HG03354 (cell line): ENCODE measurements at regions not wholly inside any gene's neighbourhood (a gene's known extent, or its start where the extent isn't known, plus 50 kb on each side); places are given as distances from the start of the nearest gene placed in this dataset.
"Not testable (repeated sequence)": the region's sequence is repeated elsewhere in the genome, so short reads cannot be mapped to it uniquely, and the experiment has no call there.

ENCODE experiments used
- ATAC-seq: cut with Tn5 transposase; IDR thresholded peaks from one replicate; pipeline ENCODE4 v1.9.1; 2021; ENCODE audit warnings: mild to moderate bottlenecking; ENCODE audit not compliant: unreplicated experiment, poor library complexity, severe bottlenecking

DNA sequence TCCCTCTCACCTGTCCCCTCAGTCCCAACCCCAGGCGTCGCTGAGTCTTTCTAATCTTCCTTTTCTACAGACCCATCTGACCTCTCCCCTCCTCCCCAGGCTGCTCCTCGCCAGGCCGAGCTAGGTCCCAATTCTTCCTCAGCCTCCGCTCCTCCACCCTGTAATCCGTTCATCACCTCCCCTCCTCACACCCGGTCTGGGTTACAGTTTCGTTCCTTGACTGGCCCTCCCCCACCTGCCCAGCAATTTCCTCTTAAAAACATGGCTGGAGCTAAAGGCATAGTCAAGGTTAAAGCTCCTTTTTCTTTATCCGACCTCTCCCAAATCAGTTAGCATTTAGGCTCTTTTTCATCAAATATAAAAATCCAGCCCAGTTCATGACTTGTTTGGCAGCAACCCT, 262.0 kb downstream of the SMARCA2 start:
- not testable (repeated sequence) for ATAC-seq

DNA sequence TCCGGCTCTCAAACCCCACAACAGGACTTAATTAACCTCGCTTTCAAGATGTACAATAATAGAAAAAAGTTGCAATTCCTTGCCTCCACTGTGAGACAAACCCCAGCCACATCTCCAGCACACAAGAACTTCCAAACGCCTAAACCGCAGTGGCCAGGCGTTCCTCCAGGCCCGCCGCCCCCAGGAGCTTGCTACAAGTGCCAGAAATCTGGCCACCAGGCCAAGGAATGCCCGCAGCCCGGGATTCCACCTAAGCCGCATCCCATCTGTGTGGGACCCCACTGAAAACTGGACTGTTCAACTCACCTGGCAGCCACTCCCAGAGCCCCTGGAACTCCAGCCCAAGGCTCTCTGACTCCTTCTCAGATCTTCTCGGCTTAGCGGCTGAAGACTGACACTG, 262.5 kb downstream of the SMARCA2 start:
- ATAC-seq, result not testable (repeated sequence)

DNA sequence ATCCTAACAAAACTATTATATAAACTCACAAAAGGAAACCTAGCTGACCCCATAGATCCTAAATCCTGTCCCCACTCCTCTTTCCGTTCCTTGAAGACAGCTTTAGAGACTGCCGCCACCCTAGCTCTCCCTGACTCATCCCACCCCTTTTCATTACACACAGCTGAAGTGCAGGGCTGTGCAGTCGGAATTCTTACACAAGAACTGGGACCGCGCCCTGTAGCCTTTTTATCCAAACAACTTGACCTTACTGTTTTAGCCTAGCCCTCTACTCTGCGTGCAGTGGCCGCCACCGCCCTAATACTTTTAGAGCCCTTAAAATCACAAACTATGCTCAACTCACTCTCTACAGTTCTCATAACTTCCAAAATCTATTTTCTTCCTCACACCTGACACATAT, 264.0 kb downstream of the SMARCA2 start:
- not testable (repeated sequence) for ATAC-seq

DNA sequence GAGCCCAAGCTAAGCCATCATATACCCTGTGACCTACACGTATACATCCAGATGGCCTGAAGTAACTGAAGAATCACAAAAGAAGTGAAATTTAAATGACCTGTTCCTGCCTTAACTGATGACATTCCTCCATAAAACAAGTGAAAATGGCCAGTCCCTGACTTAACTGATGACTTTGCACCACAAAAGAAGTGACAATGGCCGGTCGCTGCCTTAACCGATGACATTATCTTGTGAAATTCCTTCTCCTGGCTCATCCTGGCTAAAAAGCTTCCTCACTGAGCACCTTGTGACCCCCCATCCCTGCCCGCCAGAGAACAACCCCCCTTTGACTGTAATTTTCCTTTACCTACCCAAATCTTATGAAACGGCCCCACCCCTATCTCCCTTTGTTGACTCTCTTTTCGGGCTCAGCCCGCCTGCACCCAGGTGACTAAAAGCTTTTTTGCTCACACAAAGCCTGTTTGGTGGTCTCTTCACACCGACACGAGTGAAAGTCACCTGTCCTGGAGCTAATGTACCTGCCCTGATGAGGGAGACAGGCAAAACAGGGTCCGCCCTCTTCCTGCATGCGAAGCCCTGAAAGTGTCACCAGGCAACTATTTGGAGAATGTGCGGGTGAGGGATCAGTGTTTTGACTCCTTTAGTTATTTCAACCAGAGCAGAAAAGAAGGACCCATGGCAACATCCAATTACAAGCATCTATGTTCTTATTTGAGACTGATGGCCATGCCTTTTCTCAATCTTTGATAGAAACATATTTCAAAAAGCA, 266.1 kb downstream of the SMARCA2 start:
- ATAC-seq, result no peak

DNA sequence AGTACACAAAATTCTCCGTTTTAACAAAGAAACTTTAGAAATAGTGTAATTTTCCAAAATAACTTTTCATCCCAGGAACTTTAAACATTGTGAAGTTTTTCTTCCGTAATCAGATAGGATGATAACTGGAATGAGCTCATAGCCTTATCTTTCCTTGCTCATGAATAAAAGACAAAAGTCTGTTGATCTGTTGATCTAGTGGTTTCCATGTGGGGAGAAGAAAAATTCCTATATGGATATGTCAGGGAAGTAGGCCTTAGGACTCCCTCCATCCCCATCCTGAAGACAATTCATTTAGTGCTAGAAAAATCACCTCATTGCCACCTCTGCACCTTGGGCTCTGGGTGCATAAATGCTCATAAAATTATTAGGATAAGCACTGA, 266.6 kb downstream of the SMARCA2 start:
- no peak for ATAC-seq

DNA sequence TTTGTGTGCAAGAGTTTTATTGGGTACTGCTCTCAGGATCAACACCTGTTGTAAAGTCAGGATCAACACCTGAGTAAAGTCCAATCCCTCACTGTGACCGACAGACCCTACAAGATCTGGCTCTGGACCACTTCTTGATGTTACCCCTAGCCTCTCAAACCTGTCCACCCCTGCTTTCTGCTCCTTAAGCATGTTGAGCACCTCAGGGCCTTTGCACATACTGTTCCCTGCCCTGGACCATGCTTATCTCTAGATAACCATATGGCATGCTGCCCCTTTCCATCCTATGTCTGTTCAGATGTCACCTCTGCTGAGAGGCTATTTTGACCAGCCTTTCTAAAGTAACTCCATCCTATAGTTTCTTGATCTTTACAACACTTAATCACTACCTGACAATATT, 269.6 kb downstream of the SMARCA2 start:
- no peak for ATAC-seq

DNA sequence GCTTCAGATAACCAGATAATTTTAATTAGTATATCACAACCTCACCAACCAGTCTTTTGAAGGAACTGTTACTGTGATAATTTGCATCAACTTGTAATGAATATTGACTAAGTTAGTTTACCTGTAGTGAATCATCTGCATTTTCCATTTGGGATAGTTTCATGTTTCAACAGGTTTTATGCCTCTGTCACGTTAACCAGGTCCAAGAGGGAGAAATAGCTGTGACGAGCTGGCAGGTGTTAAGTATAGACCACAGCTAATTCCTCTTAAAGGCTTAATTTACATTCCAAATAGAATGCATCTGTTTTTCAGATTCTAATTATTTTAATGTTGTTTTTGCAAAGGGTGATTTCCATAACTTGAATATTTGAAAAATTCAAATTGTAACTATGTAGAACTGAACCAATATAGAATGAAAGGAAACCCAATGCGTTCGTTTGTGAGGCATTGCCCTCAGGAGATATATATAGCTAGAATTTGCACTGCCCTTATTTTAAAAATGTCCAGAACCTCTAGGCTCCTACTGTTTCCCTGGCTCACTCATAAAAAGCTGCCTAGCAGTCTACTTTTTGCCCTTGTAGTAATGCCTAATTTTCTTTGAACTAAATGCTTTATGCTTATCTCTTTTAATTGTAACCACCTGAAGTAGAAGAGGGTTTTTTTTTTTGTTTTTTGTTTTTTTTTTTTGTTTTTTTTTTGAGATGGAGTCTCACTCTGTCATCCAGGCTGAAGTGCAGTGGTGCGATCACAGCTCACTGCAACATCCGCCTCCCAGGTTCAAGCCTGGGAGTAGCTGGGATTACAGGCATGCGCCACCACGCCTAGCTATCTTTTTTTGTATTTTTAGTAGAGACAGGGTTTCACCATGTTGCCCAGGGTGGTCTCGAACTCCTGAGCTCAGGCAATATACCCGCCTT, 270.5 kb downstream of the SMARCA2 start:
- ATAC-seq, result no peak

DNA sequence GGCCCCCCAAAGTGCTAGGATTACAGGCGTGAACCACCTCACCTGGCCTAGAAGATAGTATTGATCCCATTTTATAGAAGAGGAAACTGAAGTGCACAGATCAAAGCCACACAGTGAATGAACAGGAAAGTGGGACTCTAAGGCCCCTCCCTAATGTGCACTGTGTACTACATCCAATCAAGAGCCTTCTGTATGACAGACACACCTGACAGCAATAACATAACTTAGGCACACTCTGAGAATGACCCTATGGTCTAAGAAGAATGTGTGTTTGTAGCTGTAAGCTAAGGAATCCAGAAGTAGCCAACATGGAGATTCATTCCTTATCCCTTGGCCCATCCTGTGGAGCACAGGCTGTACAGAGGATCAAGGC, 271.2 kb downstream of the SMARCA2 start:
- ATAC-seq, result no peak

DNA sequence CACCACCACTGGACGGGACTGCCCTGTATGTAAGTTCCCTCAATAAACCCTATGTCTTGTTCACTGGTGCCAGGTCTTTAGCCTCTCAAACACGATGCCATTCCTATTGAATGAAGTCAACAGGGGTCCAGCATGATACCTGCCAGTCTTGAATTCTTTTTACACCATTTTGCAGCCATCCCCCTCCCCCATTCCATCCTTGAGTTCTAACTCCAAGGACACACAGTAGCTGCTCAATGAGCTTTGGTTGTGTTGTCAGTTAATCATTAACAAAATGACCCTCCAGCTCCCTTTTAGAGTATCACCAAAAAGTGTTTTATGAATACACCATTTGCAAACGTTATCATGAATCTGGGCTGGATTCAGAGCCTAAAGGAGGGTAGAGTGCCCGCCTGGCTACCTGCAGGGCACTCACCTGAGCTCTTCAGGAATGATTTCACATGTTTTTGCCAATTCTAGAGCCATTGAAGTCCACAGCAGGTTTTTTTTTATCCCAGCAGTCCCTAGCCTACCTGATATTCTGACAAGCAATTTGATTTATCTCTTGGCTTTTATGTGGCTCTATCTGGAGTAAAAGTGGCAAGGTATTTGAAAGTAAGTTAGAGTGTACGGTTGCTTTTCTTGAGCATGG, 271.8 kb downstream of the SMARCA2 start:
- ATAC-seq, result no peak

DNA sequence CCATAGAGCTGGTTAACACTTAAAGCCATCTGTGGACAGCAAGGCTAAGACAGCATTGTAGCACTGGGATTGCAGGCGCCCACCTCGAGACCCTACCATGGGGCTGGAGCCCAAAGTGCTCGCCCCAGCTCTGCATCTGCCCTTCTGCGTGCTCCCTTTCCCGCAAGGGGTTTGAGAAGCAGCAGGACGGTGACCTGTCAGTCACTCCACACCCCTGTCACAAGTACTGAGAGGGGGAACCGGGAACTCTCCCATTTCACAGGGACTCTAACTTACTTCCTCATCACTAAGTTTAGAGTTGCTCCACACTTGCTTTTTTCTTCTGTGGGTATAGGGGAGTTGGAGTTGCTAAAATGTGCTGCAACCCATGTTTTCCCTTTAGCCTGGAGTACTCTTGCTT, 273.2 kb downstream of the SMARCA2 start:
- ATAC-seq, result no peak

DNA sequence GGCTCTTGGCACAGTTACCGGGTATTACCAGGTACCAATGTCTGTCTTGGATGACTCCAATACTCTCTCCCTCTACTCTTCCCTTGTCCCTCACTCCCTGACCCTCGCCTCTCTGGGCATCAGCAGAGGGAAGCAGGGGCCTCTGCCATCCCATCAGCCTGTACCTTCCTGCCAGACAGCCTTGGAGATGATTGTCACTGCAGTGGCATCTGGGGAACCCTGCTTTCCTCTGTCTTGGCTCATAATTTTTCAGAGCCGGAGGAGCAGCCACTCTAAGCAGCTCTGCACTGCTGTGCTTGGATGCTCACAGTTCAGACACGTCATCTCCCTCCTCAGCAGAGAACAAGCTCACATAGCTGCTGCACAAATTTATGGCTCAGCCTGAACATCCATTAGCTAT, 274.1 kb downstream of the SMARCA2 start:
- no peak for ATAC-seq

DNA sequence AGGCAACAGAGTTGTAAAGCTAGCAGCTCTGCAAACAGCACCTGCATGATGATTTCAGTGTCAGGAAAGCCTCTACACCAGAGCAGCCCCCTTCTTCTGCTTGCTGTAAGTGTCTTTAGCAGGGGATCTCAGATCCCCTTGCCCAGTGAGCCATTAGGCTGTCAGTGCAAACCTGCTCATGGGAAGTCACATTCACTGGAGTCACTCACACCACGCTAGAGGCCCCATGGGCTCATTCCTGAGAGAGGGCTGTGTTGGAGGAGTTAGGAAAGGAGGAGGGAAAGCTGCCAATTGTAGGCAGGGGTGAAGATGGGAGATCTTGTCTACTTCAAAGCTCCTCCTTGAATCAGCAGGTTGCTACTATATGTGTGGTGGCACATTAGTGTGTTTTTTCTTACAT, 275.2 kb downstream of the SMARCA2 start:
- no peak for ATAC-seq

DNA sequence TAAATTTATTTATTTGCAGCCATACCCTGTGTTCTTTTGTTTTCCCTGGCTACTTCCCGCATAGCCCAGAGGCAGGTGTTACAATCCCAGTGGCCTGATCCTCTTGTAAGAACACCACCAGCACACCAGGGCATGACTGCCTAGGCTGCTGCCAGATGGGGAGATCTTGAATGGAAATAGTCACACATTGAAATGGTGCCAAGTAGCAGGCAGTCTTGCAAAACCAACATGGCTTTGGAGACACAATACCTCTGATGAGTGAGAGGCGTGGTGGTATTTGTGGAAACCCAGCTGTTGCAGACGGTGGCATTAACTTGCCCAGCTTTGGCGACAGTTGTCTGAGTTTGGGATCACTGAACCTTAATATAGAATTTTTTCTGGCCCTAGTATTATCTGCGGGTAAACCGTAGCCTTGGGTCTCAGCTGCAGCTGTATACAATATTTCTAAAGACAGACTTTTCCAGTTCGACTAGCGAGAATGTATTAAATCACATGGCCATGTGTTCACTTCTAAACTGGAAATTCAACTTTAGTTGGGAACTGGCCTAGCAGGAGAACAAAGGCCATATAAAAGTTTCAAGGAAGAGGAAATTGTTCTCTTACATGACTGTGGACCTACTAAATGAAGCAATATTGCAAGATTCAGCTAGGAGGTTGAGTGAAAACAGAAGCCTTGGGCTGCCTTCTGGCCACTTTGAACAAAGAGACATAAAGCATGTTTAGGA, 277.0 kb downstream of the SMARCA2 start:
- no peak for ATAC-seq

DNA sequence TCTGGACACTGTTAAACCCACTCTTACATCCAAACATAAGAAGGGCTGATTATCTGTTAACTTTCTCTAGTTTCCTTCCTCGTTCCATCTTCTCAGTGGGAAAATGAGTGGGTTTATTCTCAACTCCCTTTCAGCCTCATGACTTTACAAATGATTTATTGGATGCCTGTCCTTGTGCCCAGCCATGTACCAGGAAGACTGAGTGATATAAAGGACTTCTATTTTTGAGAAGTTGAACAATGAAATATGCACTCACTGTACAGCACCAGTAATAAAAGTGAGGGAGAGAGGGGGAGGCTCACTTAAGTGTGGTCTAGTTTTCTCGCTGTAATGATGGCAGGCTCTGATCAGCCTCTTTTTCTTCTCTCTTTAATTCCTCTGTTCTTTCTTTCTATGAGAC, 277.6 kb downstream of the SMARCA2 start:
- no peak for ATAC-seq

DNA sequence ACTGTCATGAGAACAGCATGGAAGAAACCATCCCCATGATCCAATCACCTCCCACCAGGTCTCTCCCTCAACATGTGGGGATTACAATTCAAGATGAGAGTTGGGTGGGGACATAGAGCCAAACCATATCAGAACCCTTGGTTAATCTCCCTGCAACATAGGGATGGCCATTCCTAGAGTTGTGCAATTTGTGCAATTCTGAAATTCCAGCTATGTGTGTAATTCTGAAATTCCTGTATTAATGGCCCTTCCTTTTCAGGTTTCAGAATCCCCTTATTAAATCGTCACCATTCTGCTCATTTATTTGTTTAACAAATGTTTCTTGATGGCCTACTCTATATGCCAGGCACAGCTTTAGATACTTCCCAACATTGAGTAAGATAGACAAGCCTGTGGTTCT, 282.6 kb downstream of the SMARCA2 start:
- ATAC-seq, result no peak

DNA sequence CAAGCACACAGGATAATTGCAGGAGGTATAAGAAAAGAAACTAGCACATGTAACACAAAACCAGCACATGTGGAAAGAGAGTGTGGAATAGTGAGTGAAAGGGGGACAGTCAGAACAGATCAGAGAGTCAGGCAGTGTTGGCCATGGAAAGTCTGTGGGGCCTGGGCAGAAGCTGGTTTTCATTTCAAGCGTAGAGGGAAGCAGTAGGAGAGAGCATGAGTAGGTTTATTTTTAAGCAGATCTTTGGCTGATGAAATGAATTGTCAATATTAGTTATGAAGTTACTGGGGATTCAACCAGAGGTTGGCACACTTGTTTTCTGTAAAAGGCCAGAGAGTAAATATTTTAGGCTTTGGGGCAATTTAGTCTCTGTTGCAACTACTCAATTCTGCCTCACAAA, 283.1 kb downstream of the SMARCA2 start:
- no peak for ATAC-seq

DNA sequence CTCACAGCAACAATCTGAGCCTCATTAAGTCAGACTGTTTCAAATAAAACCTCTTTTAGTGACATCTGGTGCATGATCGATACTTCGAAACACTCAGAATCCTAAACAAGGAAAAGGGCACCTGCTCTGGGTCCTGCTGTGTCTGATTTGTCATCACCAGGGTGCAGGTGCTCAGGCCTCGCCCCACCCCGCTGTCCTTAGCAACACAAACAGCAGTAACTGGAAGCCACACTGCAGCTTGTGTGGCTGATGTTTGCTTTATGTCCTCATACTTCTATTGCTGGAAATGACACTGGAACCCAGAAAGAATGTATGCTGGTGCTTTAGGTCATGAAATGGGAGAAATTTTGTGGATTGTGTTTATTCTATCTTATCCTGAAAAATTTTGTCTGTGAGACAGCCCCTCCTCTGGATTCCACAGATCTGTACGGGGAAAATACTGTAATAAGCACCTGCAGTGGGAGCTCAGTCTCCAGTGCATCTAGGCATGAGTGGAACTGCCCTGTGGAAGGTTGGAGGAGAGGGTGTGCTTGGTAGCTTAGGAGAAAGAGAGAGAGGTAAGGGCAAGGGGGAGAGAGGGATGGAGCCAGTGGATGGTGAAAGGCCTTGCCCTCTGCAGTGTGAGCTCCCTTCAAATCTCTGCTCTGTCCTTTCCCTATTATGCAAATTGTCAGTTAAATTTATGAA, 284.2 kb downstream of the SMARCA2 start:
- no peak for ATAC-seq

DNA sequence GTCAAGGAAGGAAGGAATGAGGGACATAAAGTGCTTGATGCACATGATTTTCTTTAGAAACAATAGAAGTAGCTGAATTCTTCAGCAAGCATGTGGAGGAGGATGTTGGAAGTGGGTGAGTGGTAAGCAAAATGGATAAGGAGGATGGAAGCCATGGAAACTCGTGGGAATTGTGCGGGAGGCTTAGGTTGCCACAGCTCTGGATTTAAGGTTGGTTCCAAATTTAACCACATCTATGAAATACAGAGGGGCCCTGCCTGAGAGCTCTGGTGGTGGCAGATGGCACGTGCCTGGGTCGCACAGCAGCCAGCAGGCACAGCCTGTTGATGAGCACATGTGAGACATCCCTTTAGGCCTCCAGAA, 284.7 kb downstream of the SMARCA2 start:
- ATAC-seq, result no peak

DNA sequence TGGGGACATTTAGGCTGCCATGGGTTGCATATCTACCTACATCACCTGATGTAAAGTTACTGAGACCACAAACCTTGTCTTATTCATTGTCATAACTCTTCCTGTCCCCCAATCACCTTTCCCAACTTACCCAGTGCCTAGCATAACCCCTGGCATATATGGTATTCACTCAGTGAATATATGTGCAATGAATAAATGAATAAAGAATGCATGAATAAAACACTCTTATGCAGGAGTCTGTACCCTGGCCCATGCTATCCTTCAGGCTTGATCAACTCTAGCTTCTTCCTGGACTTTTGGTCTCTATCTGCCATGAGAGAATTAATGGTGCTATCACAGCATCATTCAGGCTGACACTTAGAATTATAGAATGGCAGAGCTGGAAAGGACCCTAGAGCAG, 285.2 kb downstream of the SMARCA2 start:
- ATAC-seq, result no peak

DNA sequence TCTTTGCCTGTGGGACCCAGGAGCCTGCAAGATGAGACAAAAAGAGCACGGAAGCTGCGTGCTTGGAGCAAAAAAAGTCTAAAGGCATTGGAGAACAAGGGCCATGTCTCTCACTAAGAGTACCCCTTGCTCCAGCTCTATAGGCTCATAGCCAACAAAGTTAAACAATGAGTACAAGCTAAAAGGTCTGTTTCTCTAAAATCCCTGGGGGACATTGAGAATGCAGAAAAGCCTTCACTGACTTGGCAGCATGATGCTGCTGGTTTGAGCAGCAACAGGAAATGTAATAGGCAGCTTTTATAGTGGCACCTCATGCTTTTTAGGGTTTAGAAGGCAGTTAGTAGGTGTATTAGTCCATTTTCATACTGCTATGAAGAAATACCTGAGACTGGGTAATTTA, 287.5 kb downstream of the SMARCA2 start:
- no peak for ATAC-seq
